CD4-positive, alpha-beta T cell treated with Interferon gamma for 1 hour (primary cell): ENCODE measurements at regions not wholly inside any gene's neighbourhood (a gene's known extent, or its start where the extent isn't known, plus 50 kb on each side); places are given as distances from the start of the nearest gene placed in this dataset.
"Not testable (repeated sequence)": the region's sequence is repeated elsewhere in the genome, so short reads cannot be mapped to it uniquely, and the experiment has no call there.

Experiments
- DNase-seq: peaks from one replicate; pipeline ENCODE4 v3.0.0-alpha.2; 2020

DNA sequence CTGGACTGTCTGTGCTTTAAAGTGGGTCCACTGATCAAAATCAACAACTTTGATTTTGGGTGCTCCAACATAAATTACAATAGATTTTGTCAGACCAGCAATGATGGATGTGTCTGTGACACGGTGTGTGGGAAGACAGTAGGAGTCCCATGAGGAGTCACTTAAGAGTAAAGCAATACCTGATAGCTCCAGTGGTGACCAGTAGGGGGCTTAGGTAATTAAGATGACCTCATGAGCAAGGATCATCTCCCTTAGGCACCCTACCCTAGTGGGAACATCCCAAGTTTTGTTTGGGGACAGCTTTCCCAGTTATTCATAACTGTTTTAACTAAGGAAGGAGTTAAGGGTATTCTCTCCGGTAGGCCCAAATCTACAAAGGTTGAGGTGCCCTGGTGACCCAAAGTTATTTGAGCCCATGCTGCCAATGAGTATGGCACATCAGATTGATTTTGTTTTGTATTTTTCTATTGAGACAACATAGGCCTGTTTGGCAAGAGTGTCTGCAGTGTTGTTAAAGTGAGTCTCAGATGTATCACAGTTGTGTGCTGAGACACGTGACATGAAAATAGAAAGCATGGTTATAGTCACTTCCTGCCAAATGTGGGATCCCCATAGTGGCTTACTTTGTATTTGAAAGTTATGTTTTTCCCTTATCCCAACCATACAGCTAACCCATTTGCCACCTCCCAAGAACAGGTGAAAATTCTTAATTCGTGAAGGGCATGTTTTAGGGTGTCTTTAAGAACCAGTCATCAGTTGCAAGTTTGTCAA, 1337.6 kb upstream of the SLC39A10 start:
- DNase-seq = no peak

DNA sequence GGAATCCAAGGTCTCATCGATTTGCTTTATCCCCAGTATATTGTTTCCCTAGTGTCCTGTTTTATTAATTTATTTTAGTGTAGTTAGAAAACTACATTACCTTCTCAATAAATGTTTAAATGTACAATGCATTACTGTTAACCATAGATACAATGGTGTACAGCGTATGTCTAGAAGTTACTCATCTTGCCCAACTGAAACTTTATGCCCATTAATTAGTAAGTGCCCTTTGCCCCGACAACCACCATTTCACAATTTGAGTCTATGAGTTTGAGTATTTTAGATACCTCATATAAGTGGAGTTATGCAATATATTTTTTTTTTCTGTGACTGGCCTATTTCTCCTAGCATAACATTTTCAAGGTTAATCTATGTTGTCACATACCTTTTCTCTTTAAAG, 1343.0 kb upstream of the SLC39A10 start:
- DNase-seq = no peak

DNA sequence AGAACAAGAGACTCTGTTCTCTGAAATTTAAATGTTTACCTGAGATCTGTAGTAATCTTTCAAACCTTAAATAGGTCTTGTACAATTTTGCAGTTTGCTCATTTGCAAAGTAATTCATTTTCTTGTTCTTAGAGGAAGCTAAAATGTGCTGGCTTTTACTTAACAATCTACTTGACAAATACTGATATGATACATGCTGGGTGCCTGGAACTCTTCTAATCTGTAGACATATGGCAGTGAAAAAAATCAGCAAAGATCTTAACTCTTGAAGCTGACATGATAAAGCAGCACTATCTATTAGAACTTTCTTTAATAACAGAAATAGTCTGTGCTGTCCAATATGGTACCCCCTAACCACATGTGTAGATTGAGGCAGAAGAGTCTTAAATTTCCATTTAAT, 1352.8 kb upstream of the SLC39A10 start:
- DNase-seq = no peak

DNA sequence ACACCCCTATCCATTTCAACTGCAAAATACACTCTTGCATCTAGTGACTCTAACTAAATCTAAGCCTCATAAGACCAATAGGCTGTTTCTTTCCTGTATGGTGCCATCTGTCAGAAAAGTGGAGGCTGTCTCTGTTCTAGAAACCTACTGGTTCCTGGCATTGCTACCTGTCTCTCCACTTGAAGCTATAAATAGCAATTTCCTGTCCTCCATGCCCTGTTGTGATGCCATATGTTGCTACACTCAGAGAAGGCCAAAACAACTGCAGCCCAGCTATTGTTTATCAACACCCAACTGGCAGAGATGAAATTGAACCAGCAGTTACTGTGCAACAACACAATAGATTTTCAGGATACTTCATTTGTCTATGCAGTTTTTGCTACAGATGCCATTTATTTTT, 1355.1 kb upstream of the SLC39A10 start:
- DNase-seq = no peak

GRCh38 chr2:194294156-194294555, 1362.9 kb upstream of the SLC39A10 start:
- DNase-seq = no peak

- no peak for DNase-seq
These were observed 1365.9 kb upstream of the SLC39A10 start for GRCh38 chr2:194291104-194291503.

DNA sequence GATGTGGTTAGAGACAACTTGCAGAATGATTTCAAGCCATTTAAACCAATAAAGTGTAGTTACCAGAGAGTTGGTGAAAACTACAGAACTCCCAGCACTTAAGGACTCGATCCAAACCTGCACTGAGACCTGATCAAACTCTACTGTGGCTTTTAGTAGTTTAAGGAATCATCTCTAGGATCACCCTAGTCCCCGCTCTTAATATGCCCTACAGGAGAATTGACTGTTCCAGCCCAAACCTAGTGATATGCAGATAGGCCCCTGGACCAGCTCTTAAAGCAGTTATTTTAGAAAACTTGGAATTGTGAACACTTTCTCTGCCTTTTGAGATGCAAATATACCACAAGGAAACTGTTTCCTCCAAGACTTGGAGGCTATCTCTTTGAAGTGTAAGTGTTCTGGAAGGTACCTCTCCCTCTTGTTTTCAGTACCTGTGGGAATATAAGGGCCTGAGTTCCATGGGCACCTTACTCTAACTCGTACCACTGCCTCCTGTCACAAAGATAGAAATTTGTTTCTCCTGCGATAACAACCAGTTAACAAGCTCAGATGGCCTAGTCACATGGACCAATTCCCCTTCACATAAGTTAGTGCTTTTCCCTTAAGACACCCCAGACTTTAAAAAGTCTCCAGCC, 1367.2 kb upstream of the SLC39A10 start:
- DNase-seq = no peak

DNA sequence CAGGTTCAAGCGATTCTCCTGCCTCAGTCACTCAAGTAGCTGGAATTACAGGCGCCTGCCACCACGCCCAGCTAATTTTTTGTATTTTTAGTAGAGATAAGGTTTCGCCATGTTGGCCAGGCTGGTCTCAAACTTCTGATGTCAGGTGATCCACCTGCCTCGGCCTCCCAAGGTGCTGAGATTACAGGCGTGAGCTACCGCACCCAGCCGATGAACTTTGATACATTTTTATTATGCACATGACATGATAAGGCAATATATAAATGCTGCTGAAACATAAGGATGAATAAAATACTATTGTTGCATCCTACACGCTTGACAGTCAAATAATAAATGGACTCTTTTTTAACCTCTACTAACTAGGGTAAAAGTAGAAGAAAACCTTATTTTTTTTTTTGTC, 1380.4 kb upstream of the SLC39A10 start:
- not testable (repeated sequence) for DNase-seq

DNA sequence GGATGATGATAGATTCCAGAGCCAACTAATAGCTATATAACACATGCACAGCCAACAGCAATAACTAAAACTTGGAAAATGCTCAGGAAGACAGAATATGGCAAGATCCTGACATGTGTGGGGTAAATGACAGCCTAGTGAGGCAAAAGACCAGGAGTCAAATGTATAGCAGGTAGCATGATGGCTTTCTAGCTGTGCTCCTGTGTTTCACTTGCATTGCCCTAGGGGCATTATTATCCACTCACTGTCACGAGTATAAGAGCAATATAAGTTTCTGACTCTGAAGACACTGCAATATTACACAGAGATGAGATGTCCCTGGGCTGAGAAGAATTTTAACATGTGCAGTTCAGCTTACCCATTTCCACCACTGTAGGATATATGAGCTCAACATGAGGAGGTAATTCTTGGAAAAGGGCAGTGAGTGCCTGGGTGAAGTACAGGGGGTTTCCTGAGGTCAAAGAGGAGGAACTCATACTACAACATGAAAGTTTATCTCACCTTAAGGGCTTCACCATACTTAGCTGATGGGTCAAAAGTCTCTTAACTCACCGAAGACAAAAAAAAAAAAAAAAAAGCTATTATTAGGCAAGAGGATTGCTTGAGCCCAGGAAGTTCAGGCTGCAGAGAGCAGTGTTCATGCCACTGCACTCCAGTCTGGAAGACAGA, 1385.6 kb upstream of the SLC39A10 start:
- DNase-seq = no peak

GRCh38 chr2:194270648-194271047, 1386.4 kb upstream of the SLC39A10 start:
- no peak for DNase-seq

GRCh38 chr2:194264586-194264985, 1392.4 kb upstream of the SLC39A10 start:
- DNase-seq = no peak

GRCh38 chr2:194260185-194260584, 1396.8 kb upstream of the SLC39A10 start:
- no peak for DNase-seq

- DNase-seq = no peak
These were observed 1399.9 kb upstream of the SLC39A10 start for GRCh38 chr2:194257095-194257494.

- no peak for DNase-seq
These were observed 1403.3 kb upstream of the SLC39A10 start for GRCh38 chr2:194253528-194254259.

DNA sequence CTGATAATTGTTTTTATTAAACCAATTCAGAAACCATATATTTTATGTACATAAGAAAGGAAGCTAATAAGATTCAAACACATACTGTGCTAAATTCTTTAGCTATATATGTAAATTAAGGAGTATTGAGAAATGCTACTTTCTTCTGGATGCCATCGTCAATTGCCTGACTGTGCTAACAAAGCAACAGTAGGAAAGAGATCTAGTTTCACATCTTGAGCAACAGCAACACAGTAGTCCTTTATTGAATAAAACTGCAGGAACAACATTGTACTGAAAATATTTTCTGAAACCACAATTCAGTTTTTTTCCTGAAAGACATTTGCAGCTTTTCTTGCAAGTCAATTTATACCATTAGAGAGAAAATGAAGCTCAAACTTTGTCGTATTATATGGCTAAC, 1404.9 kb upstream of the SLC39A10 start:
- no peak for DNase-seq

- no peak for DNase-seq
These were observed 1424.4 kb upstream of the SLC39A10 start for GRCh38 chr2:194232600-194232999.

DNA sequence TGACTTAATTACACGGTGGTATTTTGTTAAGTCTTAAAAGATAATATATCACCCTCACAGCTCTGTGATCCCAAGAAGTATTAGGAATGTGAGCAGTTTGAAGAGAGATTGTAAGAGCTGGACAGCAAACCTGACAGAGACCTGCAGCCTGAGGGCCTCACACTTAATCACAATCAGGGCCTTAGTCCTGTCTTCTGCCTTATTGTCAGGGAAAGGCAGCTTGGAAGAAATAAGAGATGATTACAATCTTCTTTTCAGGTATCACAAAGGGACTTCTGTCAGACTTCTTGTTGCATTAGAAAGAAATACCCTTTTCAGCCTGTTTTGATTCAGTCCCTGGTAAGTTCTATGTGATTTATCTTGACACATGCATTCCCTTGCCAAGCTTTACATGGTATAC, 1433.8 kb upstream of the SLC39A10 start:
- DNase-seq = no peak

DNA sequence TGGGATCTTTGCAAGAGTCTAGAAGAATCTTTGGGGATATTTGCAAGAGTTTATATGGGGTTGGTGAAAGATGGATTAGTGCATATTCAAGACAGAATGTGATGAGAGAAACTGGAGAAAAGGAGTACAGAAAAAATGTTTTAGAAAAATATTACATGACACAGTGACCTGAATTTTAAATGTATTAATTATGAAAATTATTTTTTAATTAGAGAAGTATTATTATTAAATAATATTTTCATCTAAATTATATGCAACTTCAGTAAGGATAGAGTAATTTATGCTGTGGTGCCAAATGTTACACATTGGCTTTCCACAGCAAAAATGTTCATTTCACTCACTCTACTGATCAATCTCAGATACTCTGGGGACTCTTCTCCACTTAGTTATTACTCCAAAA, 1442.8 kb upstream of the SLC39A10 start:
- DNase-seq = no peak

DNA sequence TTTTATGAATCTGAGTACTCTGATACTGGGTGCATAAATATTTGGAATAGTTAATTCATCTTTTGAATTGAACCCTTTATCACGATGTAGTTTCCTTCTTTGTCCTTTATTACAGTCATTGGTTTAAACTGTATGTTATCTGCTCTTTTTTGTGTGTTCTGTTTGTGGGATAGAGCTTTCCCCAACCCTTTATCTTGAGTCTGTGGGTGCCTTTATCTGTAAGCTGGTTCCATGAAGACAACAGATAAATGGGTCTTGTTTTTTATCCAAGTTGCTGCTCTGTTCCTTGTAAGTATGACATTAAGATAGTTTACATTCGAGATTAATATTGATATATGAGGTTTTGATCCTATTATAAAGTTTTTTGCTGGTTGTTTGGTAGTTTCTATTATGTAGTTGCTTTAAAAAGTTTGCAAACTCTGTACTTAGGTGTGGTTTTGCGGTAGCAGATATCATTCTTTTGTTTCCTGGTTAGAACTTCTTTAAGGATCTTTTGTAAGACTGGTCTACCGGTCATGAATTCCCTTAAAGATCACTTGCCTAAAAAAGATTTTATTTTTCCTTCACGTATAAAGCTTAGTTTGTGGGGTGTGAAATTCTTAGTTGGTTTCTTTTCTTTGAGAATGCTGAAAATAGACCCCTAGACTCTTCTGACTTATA, 1451.3 kb upstream of the SLC39A10 start:
- DNase-seq = no peak

GRCh38 chr2:194203898-194204297, 1453.1 kb upstream of the SLC39A10 start:
- no peak for DNase-seq

DNA sequence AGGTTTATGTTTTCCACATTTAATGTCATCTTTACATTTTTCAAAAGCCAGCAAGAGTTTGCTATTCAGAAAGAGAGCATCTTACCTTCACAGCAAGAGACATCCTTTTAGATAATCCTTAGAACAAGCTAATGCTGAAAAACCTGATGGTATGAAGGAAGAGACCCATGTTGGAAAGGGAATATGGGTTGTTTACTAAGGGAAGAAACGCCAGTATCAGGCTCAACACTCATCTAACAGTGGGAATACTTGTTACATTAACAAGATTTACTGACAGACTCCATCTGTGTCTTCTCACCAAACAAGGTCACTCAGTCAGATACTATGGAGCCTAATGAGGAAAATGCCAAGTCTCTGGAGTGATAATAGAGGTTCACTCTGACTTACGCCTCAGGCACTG, 1474.1 kb upstream of the SLC39A10 start:
- DNase-seq = no peak

DNA sequence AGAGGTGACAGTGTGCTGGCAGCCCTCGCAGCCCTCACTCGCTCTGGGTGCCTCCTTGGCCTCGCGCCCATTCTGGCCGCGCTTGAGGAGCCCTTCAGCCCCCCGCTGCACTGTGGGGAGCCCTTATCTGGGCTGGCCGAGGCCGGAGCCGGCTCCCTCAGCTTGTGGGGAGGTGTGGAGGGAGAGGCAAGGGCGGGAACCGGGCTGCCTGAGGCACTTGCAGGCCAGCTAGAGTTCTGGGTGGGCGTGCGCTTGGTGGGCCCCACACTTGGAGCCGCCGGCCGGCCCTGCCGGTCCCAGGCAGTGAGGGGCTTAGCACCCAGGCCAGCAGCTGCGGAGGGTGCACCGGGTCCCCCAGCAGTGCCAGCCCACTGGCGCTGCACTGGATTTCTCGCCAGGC, 1480.9 kb upstream of the SLC39A10 start:
- DNase-seq = no peak

DNA sequence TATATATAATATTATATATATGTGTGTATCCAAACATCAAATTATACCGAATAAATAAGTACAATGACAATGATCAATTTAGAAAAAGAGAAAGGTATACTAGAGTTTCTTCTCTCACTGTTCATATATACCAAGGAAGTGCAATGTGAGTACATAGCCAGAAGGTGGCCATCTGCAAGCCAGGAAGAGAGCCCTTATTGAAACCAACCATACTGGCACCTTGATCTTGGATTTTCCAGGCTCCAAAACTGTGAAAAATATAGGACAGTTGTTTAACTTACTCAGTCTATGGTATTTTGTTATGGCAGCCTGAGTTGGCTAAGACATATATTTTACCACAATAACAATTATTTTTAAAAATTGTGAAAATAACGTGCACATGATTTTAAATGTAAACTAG, 1490.2 kb upstream of the SLC39A10 start:
- DNase-seq = no peak
